Cardiac fibroblast (primary cell): ENCODE measurements at regions not wholly inside any gene's neighbourhood (a gene's known extent, or its start where the extent isn't known, plus 50 kb on each side); places are given as distances from the start of the nearest gene placed in this dataset.

Experiments
- DNase-seq, 2 donors: peaks; one replicate each; pipeline versions ENCODE4 v3.0.0 to v3.0.0-alpha.2; 2010; ENCODE audit warnings: low read depth in 2 of 2
- H3K4me3 ChIP-seq, 2 donors: replicated peaks in 1 of 2; 1 replicate in 1 of 2; 2 replicates in 1 of 2; pipeline ENCODE4 v1.5.1; 2011; ENCODE audit warnings: low read depth in 2 of 2, low read length in 2 of 2, mild to moderate bottlenecking in 2 of 2, moderate library complexity in 1 of 2
- CTCF ChIP-seq: IDR thresholded peaks from one replicate; pipeline ENCODE4 v1.5.1; 2011; ENCODE audit warnings: low read depth, mild to moderate bottlenecking, low read length, inconsistent platforms

DNA sequence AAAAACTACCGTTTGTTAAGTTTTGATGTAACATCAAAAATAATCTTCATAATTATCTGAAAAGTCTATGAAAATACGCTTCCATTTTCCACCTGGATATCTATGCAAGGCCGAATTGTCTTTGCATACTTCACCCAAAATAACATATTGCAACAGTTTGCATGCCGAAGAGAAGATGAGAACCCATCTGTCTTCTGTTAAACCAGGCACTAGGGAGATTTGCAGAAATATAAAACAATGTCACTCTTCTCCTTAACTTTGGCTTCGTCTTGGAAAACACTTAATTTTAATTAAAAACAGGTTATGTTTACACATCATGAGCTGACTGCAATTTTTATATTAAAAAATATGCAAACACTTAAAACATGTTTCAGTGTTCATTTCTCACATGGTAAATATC is 1325.8 kb downstream of the TBC1D22A start:
- DNase-seq: no peak
- no peak overlapping the region for H3K4me3 ChIP-seq
- TF ChIP-seq CTCF: no peak

DNA sequence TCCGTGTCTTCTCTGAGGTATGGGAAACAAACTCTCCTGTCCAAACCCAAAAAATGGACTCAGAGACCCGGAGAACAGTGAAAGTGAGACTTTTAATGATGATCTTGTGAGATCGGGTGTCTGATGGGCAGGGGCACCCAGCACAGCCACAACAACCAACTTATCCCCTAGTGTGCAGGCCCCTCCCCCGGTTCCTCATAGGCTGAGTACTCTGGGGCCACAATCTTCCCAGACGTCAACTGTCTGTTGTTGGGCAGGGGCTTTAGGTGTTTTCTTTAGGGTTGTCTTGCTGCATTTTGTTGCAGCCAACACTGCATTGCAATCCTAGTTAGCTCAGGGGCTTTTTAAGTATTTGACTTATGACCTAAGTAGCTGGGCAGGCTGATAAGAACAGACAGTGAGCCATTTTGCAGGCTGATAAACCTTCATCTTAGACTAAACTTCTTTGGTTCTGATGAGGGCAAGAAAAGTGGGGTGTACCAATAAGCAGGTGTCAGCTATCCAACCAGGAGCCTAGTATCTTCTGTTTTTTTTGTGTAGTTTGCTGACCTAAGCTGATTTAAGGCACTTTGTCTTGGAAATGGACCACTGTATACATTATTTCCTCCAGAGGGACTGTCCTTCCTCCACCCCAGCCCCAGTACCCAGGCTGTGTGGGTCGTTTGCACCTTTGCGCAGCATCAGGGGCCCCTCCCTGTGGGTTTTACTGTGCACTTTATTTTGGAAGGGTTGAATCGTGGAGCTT is 1323.6 kb downstream of the TBC1D22A start:
- no peak overlapping the region for H3K4me3 ChIP-seq
- no peak for DNase-seq
- TF ChIP-seq CTCF: no peak

- no peak for DNase-seq
- H3K4me3 ChIP-seq: no peak overlapping the region
- no peak for TF ChIP-seq CTCF
Measured at GRCh38 chr22:48084729-48085050, 1322.2 kb downstream of the TBC1D22A start.

GRCh38 chr22:48084041-48084728 is 1321.7 kb downstream of the TBC1D22A start:
- DNase-seq: no peak
- TF ChIP-seq CTCF: no peak
- no peak overlapping the region for H3K4me3 ChIP-seq

DNA sequence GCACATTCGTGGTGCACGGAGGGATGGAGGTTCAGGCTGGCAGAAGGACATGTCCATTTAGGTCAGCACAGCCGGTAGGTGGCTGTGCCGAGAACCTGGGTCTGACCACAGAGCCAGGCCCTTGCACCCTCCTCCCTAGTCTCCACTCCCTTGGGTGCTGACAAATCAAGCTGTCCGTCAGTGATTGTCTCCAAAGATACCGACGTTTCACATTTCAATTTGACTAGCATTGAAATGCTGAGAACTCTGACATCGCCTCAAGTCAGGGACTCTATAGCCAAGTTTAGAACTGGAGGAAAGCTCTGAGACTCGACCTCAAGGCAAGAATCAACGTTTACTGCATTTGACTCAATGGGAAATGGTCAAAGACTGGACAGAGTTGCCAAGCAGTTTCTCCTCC is 1321.1 kb downstream of the TBC1D22A start:
- no peak for TF ChIP-seq CTCF
- no peak for DNase-seq
- no peak overlapping the region for H3K4me3 ChIP-seq

DNA sequence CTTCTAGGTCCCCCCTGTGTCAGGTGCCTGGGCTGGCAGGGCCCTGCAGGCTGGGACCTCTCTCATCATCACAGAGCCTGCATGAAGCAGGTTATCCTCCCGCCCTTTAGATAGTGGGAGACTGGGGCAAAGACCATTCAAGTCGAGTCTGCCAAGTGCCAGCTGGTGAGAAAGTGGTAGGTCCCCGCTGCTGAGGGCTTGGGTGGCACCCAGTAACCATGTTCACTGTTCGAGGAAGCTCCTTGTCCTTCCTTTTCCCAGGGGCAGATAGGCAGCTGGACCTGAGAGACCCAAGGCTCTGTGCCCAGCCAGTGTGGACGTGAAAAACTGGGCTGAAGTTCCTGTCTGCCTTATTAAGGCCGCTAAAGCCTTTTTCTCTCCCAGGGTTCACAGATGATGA is 1319.8 kb downstream of the TBC1D22A start:
- H3K4me3 ChIP-seq: no peak overlapping the region

More for the DNA sequence above, 1319.8 kb downstream of the TBC1D22A start:
- no peak for TF ChIP-seq CTCF
- no peak for DNase-seq
